ENCODE measurements at regions not wholly inside any gene's neighbourhood (a gene's known extent, or its start where the extent isn't known, plus 50 kb on each side); places are given as distances from the start of the nearest gene placed in this dataset.

DNA sequence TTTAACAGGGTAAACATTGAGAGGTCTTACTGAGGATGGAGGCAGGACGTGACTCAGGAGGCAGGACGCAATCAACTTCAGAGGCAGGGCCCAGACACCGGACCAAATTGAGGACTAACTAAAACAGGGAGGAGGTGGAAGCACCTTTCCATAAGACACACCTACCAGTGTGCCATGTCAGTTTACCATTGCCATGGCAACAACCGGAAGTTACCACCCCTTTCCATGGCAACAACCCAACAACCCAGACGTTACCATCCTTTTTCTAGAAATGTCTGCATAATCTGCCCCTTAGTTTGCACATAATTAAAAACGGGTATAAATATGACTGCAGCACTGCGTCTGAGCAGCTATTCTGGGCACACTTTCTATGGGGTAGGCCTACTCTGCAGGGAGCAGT, 53.5 kb upstream of the SOX21 start:
- no peak for TF ChIP-seq RFX5 (IDR thresholded peaks at IDR 0.05; ENCODE audit: low read depth, low read length)
- TF ChIP-seq, protein P1, sequence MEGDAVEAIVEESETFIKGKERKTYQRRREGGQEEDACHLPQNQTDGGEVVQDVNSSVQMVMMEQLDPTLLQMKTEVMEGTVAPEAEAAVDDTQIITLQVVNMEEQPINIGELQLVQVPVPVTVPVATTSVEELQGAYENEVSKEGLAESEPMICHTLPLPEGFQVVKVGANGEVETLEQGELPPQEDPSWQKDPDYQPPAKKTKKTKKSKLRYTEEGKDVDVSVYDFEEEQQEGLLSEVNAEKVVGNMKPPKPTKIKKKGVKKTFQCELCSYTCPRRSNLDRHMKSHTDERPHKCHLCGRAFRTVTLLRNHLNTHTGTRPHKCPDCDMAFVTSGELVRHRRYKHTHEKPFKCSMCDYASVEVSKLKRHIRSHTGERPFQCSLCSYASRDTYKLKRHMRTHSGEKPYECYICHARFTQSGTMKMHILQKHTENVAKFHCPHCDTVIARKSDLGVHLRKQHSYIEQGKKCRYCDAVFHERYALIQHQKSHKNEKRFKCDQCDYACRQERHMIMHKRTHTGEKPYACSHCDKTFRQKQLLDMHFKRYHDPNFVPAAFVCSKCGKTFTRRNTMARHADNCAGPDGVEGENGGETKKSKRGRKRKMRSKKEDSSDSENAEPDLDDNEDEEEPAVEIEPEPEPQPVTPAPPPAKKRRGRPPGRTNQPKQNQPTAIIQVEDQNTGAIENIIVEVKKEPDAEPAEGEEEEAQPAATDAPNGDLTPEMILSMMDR (conservative IDR thresholded peaks at IDR 0.05; ENCODE audit: low read depth, low read length), result no peak
- TF ChIP-seq POLR2A (IDR thresholded peaks at IDR 0.05; ENCODE audit: low read depth, low read length), result no peak
- TF ChIP-seq MAFK (IDR thresholded peaks at IDR 0.05; ENCODE audit: low read depth, low read length), result no peak
- TF ChIP-seq, protein P2, sequence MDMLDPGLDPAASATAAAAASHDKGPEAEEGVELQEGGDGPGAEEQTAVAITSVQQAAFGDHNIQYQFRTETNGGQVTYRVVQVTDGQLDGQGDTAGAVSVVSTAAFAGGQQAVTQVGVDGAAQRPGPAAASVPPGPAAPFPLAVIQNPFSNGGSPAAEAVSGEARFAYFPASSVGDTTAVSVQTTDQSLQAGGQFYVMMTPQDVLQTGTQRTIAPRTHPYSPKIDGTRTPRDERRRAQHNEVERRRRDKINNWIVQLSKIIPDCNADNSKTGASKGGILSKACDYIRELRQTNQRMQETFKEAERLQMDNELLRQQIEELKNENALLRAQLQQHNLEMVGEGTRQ (IDR thresholded peaks at IDR 0.05; ENCODE audit: low read depth, low read length), result no peak
- no peak for TF ChIP-seq SMC3 (IDR thresholded peaks at IDR 0.05; ENCODE audit: low read depth, low read length)
- no peak for TF ChIP-seq RAD21 (IDR thresholded peaks at IDR 0.05; ENCODE audit: low read length)
- no peak for TF ChIP-seq FOS (IDR thresholded peaks at IDR 0.05; ENCODE audit: low read depth, low read length)
- TF ChIP-seq MXI1 (IDR thresholded peaks at IDR 0.05; ENCODE audit: borderline replicate concordance, low read depth, low read length), result no peak
- no peak for TF ChIP-seq CEBPB (IDR thresholded peaks at IDR 0.05; ENCODE audit: low read depth, low read length)
- no peak for TF ChIP-seq MAZ (IDR thresholded peaks at IDR 0.05; ENCODE audit: borderline replicate concordance, low read depth, low read length)
- TF ChIP-seq ELK1 (IDR thresholded peaks at IDR 0.05; ENCODE audit: borderline replicate concordance, low read depth, low read length), result no peak
- TF ChIP-seq CHD1 (IDR thresholded peaks at IDR 0.05; ENCODE audit: low read depth, low read length), result no peak
